ENCODE measurements at regions not wholly inside any gene's neighbourhood (a gene's known extent, or its start where the extent isn't known, plus 50 kb on each side); places are given as distances from the start of the nearest gene placed in this dataset.

GRCh38 chr10:52889611-52890010 lies 117.0 kb upstream of the MBL2 start:
- no peak for TF ChIP-seq POLR2A (IDR thresholded peaks at IDR 0.05)
- TF ChIP-seq CTCF (IDR thresholded peaks at IDR 0.05): no peak
- ATAC-seq (no peak), DNase-seq (no peak)
- intact Hi-C loops (cut with DNase I): no loop called here
- no peaks in the 10 kb centered on the region for H3K27me3 ChIP-seq
- no peak overlapping the region for H3K27ac ChIP-seq
- H3K36me3 ChIP-seq (replicated peaks in 1 of 2; ENCODE audit: insufficient read depth in 1 of 2, low read depth in 2 of 2): no peaks in the 10 kb centered on the region
- no peaks in the 10 kb centered on the region for H3K4me1 ChIP-seq
- WGBS, 2 donors: 74 to 83% methylated on average over 12 of the region's 12 CpGs
- no peak overlapping the region for H3K4me3 ChIP-seq
- no peaks in the 10 kb centered on the region for H3K9me3 ChIP-seq

GRCh38 chr10:52883996-52884871 lies 111.7 kb upstream of the MBL2 start:
- no peak overlapping the region for H3K27ac ChIP-seq
- H3K36me3 ChIP-seq (replicated peaks in 1 of 2; ENCODE audit: insufficient read depth in 1 of 2, low read depth in 2 of 2): no peaks in the 10 kb centered on the region
- no peaks in the 10 kb centered on the region for H3K4me1 ChIP-seq
- H3K9me3 ChIP-seq: no peaks in the 10 kb centered on the region
- no peak overlapping the region for H3K4me3 ChIP-seq
- intact Hi-C loops (cut with DNase I): no loop called here
- DNase-seq (peak; percentile 32 to 51 (median 41)), ATAC-seq (peak; percentile 88)
- no peaks in the 10 kb centered on the region for H3K27me3 ChIP-seq
- WGBS, 2 donors: 14 to 19% methylated on average over 33 of the region's 33 CpGs
- TF ChIP-seq POLR2A (IDR thresholded peaks at IDR 0.05) (no peak), CTCF (IDR thresholded peaks at IDR 0.05) (peak; percentile 56 to 87 (median 80))

GRCh38 chr10:52879091-52879807 lies 106.7 kb upstream of the MBL2 start:
- Histone ChIP-seq H3K36me3 (replicated peaks in 1 of 2; ENCODE audit: insufficient read depth in 1 of 2, low read depth in 2 of 2) (no peaks in the 10 kb centered on the region), H3K27ac (no peak overlapping the region), H3K4me1 (no peaks in the 10 kb centered on the region), H3K9me3 (no peaks in the 10 kb centered on the region), H3K27me3 (no peaks in the 10 kb centered on the region), H3K4me3 (no peak overlapping the region)
- 55 to 58% methylated on average over 2 of the region's 2 CpGs for WGBS, 2 donors
- DNase-seq: no peak
- no peak for ATAC-seq
- TF ChIP-seq POLR2A (IDR thresholded peaks at IDR 0.05): no peak
- no peak for TF ChIP-seq CTCF (IDR thresholded peaks at IDR 0.05)
- intact Hi-C loops (cut with DNase I): no loop called here

- no peak for ATAC-seq
- 48 to 61% methylated on average over 4 of the region's 4 CpGs for WGBS, 2 donors
- H3K9me3 ChIP-seq: no peaks in the 10 kb centered on the region
- no peak for DNase-seq
- TF ChIP-seq POLR2A (IDR thresholded peaks at IDR 0.05): no peak
- no peak for TF ChIP-seq CTCF (IDR thresholded peaks at IDR 0.05)
- H3K4me3 ChIP-seq: no peak overlapping the region
- H3K36me3 ChIP-seq (replicated peaks in 1 of 2; ENCODE audit: insufficient read depth in 1 of 2, low read depth in 2 of 2): no peaks in the 10 kb centered on the region
- H3K27ac ChIP-seq: no peak overlapping the region
- H3K27me3 ChIP-seq: no peaks in the 10 kb centered on the region
- intact Hi-C loops (cut with DNase I): no loop called here
- no peaks in the 10 kb centered on the region for H3K4me1 ChIP-seq
Measured at GRCh38 chr10:52877451-52877850, 104.9 kb upstream of the MBL2 start.
